GM13977 (cell line): ENCODE measurements at regions not wholly inside any gene's neighbourhood (a gene's known extent, or its start where the extent isn't known, plus 50 kb on each side); places are given as distances from the start of the nearest gene placed in this dataset.

ENCODE experiments used
- DNase-seq: peaks from one replicate; pipeline ENCODE4 v3.0.0; 2012; ENCODE audit warnings: low spot score
- CTCF ChIP-seq: IDR thresholded peaks from 2 replicates; pipeline ENCODE4 v1.5.1; 2012; ENCODE audit warnings: mild to moderate bottlenecking, control low read depth; ENCODE audit not compliant: insufficient read depth; ENCODE audit errors: extremely low read depth, missing control alignments
- in situ Hi-C: fragments of 300-500 bp; cut with MboI; formaldehyde crosslinking; loops from one replicate; pipeline ENCODE4 v1.12.0; 2022; ENCODE audit warnings: low sequenced_read_pairs, low pct_unique_long_range_greater_than_20kb, mixed read lengths, inconsistent platforms; ENCODE audit not compliant: unreplicated experiment

- no peak for DNase-seq
- no peak for TF ChIP-seq CTCF
- in situ Hi-C loops = no loop called here
Observed at GRCh38 chr6:121612927-121613326, 177.5 kb downstream of the GJA1 start.

- no peak for DNase-seq
- TF ChIP-seq CTCF = no peak
- in situ Hi-C loops = no loop called here
Observed at GRCh38 chr6:121614115-121614514, 178.7 kb downstream of the GJA1 start.

- DNase-seq = no peak
- in situ Hi-C loops = no loop called here
- TF ChIP-seq CTCF = no peak
Observed at GRCh38 chr6:121615493-121615892, 180.0 kb downstream of the GJA1 start.

GRCh38 chr6:121616406-121616805 lies 181.0 kb downstream of the GJA1 start:
- no peak for TF ChIP-seq CTCF
- in situ Hi-C loops = no loop called here

GRCh38 chr6:121617388-121617787 lies 181.9 kb downstream of the GJA1 start:
- in situ Hi-C loops = no loop called here
- TF ChIP-seq CTCF = no peak
- no peak for DNase-seq

More at GRCh38 chr6:121616406-121616805, 181.0 kb downstream of the GJA1 start:
- DNase-seq = no peak

GRCh38 chr6:121619013-121619412 lies 183.6 kb downstream of the GJA1 start:
- no peak for DNase-seq
- in situ Hi-C loops = no loop called here
- no peak for TF ChIP-seq CTCF
